AG04450 (cell line): ENCODE measurements at regions not wholly inside any gene's neighbourhood (a gene's known extent, or its start where the extent isn't known, plus 50 kb on each side); places are given as distances from the start of the nearest gene placed in this dataset.

Experiments used
- CTCF ChIA-PET: fragments of 300-600, 350-600 bp; formaldehyde crosslinking; extraction: SDS; loops from one replicate; lab custom pipeline; 2022; ENCODE audit warnings: antibody characterized with exemption, inconsistent platforms; lab: Charles Lee
- POLR2A ChIA-PET: fragments of 350-600 bp; formaldehyde crosslinking; extraction: SDS; loops from one replicate; lab custom pipeline; 2021; ENCODE audit warnings: antibody characterized with exemption, inconsistent platforms; lab: Yijun Ruan, JAX
- DNase-seq: peaks from one replicate; pipeline ENCODE4 v3.0.0-alpha.2; 2011; ENCODE audit warnings: low read depth, low spot score
- H3K27ac ChIP-seq: one replicate; pipeline ENCODE4 v1.5.1; 2012; ENCODE audit warnings: low read depth, low read length, control low read depth
- H3K27me3 ChIP-seq: one replicate; pipeline ENCODE4 v1.6.0; 2012; ENCODE audit warnings: low read length; ENCODE audit not compliant: control insufficient read depth, insufficient read depth
- H3K4me3 ChIP-seq: 2 replicates; pipeline ENCODE4 v1.5.1; 2011; ENCODE audit warnings: mild to moderate bottlenecking, low read depth, low read length, control low read depth
- H3K9me3 ChIP-seq: 2 replicates; pipeline ENCODE4 v1.5.1; 2012; ENCODE audit warnings: low read length; ENCODE audit not compliant: control insufficient read depth, insufficient read depth
- TF ChIP-seq, protein P1 (sequence below): IDR thresholded peaks from 2 replicates; pipeline ENCODE4 v1.5.1; 2011; ENCODE audit warnings: low read depth, low read length, control low read depth, inconsistent platforms

DNA sequence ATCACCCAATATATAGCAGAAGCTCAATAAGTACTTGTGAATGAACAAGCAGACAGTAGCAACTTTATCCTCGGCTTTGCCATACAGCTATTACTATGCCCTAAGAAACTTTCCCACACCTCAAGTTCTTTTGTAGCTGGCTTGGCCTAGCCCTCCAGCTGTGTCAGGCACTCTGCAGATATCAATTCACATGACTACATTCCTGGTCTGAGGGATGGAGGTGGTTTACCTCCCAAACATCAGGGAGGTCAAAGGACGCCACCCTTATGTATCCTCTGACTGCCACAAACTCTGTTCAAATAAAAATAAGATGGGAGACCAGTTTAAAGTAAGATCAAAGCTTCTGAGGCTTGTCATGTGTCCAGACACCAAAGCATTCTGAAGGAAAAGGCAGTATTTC lies 416.3 kb downstream of the PIK3R1 start:
- CTCF ChIA-PET = interaction anchor here (0.9 kb wide), 1 partner anchor 183 kb away, joined by 3 read pairs; no protein-coding TSS in a partner anchor

DNA sequence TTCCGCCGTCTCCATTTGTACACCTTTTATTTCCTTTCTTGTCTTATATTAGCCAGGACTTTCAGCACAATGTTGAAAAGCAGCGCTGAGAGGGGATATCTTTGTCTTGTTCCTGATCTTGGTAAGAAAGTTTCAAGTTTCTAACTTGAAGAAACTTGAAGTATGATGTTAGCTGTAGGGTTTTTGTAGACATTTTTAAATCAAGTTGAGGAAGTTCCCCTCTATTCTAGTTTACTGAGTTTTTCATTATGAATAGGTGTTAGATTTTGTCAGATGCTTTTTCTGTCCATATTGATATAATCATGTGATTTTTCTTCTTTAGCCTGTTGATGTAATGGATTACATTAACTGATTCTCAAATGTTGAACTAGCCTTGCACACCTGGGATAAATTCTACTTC lies 425.7 kb downstream of the PIK3R1 start:
- Histone ChIP-seq H3K9me3 (no peaks in the 10 kb centered on the region), H3K27me3 (no peaks in the 10 kb centered on the region), H3K4me3 (no peak overlapping the region), H3K27ac (no peak overlapping the region)
- ChIA-PET CTCF (no interaction called here), POLR2A (no interaction called here)
- no peak for DNase-seq
- TF ChIP-seq, protein P1, sequence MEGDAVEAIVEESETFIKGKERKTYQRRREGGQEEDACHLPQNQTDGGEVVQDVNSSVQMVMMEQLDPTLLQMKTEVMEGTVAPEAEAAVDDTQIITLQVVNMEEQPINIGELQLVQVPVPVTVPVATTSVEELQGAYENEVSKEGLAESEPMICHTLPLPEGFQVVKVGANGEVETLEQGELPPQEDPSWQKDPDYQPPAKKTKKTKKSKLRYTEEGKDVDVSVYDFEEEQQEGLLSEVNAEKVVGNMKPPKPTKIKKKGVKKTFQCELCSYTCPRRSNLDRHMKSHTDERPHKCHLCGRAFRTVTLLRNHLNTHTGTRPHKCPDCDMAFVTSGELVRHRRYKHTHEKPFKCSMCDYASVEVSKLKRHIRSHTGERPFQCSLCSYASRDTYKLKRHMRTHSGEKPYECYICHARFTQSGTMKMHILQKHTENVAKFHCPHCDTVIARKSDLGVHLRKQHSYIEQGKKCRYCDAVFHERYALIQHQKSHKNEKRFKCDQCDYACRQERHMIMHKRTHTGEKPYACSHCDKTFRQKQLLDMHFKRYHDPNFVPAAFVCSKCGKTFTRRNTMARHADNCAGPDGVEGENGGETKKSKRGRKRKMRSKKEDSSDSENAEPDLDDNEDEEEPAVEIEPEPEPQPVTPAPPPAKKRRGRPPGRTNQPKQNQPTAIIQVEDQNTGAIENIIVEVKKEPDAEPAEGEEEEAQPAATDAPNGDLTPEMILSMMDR = no peak

More for the DNA sequence above, 416.3 kb downstream of the PIK3R1 start:
- no peak overlapping the region for H3K4me3 ChIP-seq
- POLR2A ChIA-PET = no interaction called here
- H3K27me3 ChIP-seq = no peaks in the 10 kb centered on the region
- H3K27ac ChIP-seq = no peak overlapping the region
- DNase-seq = no peak
- TF ChIP-seq, protein P1 = no peak
- H3K9me3 ChIP-seq = no peaks in the 10 kb centered on the region

DNA sequence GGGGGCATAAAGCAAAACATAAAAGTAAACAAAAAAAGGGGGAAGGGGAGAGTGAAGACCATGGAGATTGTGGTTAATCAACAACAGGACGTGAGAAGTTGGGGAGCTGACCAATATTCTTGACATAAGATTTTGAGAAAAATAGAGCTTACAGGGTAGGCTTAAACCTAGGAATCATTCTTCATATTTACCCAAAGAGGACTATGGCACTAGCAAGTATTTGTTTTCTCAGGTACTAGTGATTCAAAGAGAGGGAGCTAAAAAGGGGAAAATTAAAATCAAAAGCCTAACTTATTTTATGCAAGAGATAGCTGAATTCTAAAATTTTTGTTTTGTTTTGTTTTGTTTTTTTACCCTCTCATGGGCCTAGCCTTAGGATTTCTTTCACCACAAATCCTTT lies 427.5 kb downstream of the PIK3R1 start:
- CTCF ChIA-PET = no interaction called here
- no peaks in the 10 kb centered on the region for H3K27me3 ChIP-seq
- H3K4me3 ChIP-seq = no peak overlapping the region
- POLR2A ChIA-PET = no interaction called here
- no peaks in the 10 kb centered on the region for H3K9me3 ChIP-seq
- no peak for DNase-seq
- TF ChIP-seq, protein P1 = no peak
- H3K27ac ChIP-seq = no peak overlapping the region

DNA sequence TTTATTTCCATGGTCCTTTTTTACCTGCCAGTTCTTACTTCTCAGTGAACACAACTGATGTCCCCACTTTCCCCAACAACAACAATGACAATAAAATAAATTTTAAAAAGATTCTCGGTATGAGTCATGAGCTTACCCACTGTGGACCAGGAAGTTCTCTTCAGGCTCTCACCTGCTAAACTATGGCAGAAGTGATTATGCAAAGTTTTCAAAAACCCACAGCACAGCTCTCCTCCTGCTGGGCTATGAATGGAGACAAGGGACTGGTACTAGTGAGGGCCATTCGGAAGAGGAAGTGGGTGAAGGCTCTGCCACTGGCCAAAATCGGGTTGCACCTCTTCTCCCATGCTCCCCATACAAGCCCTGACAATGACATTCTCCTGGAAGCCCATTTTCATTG lies 429.4 kb downstream of the PIK3R1 start:
- CTCF ChIA-PET = no interaction called here
- Histone ChIP-seq H3K4me3 (no peak overlapping the region), H3K9me3 (no peaks in the 10 kb centered on the region), H3K27ac (no peak overlapping the region), H3K27me3 (no peaks in the 10 kb centered on the region)
- TF ChIP-seq, protein P1 = no peak
- POLR2A ChIA-PET = no interaction called here
- no peak for DNase-seq

DNA sequence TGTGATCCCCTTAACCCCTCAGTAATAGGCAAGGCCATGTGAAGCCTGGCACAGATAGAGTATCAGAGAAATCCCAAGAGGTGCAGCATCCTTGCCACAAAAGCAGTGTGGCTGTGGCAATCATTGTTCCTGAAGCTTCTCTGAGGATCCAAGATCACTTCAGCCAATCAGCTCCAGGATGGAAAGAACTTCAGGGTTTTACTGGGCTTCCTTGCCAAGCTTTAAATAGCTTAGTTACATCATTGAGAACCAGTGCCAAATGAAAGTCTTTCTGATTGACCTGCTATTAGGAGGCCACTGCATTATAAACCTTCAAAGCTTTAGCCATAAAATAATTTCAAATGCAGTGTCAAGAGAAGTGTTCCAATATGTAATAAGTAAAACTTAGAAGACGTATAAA lies 430.6 kb downstream of the PIK3R1 start:
- POLR2A ChIA-PET = no interaction called here

More for the DNA sequence above, 430.6 kb downstream of the PIK3R1 start:
- H3K9me3 ChIP-seq = no peaks in the 10 kb centered on the region
- DNase-seq = no peak
- no peak overlapping the region for H3K4me3 ChIP-seq
- no peak overlapping the region for H3K27ac ChIP-seq
- CTCF ChIA-PET = no interaction called here
- no peaks in the 10 kb centered on the region for H3K27me3 ChIP-seq
- TF ChIP-seq, protein P1 = no peak
